Omental fat pad (tissue), 3 donors: ENCODE measurements at regions not wholly inside any gene's neighbourhood (a gene's known extent, or its start where the extent isn't known, plus 50 kb on each side); places are given as distances from the start of the nearest gene placed in this dataset.

Experiments used
- ATAC-seq: fragments of 150-250 bp; one replicate; pipeline ENCODE4 v1.9.1; 2016; ENCODE audit warnings: mild to moderate bottlenecking, moderate library complexity; ENCODE audit not compliant: low FRiP score
- DNase-seq: peaks from one replicate; pipeline ENCODE4 v3.0.0-alpha.2; 2019; ENCODE audit warnings: low spot score
- TF ChIP-seq, protein P1 (sequence below), 3 donors: fragments of 450-650 bp; IDR thresholded peaks; one replicate each; pipeline ENCODE4 v1.5.1; 2016 to 2017; ENCODE audit warnings: antibody characterized with exemption in 3 of 3, mild to moderate bottlenecking in 3 of 3, moderate library complexity in 2 of 3

DNA sequence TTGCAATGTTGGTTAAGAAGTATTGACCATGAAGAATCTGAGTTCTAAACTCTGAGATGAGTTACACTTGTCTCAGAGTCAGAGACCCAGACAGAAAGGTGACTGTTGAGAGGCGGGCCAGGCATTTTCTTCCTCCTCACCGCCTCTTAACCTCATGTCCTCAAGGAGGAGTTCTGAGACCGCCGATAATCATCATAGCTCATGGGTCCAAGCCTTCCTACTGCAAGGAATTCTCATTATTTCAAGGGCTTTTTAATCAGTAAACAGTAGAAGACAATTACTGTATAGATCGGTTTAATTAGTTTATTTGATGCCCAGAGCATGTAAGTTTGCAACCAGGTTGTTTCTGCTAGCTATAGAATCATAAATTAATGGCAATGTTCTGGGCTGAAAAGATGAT lies 382.4 kb upstream of the MMS22L start:
- ATAC-seq: no peak
- no peak for DNase-seq
- TF ChIP-seq, protein P1, sequence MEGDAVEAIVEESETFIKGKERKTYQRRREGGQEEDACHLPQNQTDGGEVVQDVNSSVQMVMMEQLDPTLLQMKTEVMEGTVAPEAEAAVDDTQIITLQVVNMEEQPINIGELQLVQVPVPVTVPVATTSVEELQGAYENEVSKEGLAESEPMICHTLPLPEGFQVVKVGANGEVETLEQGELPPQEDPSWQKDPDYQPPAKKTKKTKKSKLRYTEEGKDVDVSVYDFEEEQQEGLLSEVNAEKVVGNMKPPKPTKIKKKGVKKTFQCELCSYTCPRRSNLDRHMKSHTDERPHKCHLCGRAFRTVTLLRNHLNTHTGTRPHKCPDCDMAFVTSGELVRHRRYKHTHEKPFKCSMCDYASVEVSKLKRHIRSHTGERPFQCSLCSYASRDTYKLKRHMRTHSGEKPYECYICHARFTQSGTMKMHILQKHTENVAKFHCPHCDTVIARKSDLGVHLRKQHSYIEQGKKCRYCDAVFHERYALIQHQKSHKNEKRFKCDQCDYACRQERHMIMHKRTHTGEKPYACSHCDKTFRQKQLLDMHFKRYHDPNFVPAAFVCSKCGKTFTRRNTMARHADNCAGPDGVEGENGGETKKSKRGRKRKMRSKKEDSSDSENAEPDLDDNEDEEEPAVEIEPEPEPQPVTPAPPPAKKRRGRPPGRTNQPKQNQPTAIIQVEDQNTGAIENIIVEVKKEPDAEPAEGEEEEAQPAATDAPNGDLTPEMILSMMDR (IDR thresholded peaks at IDR 0.05): no peak

- ATAC-seq (no peak), DNase-seq (no peak)
- TF ChIP-seq, protein P1 (IDR thresholded peaks at IDR 0.05): no peak
Observed at GRCh38 chr6:97666889-97667288, 383.9 kb upstream of the MMS22L start.

DNA sequence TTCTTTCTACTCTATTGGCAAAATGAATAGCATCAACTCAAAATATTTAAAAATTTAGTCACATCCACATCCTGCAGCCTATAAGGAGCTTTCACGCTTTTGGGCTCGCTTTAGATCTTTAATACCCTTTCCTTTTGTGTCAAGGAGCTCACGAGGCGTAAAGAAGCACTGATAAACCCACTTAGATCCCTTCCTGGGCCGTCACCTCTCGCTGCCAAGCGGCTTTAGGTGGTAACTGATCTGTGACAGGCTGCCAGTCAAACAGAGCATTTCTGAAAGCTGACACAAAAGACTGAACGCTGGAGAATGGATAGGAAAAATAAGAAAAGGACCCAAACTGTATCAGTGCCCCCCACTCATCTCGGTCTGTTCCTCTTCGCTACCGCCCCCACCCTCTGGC lies 385.7 kb upstream of the MMS22L start:
- ATAC-seq: no peak
- no peak for DNase-seq
- TF ChIP-seq, protein P1 (IDR thresholded peaks at IDR 0.05): no peak

DNA sequence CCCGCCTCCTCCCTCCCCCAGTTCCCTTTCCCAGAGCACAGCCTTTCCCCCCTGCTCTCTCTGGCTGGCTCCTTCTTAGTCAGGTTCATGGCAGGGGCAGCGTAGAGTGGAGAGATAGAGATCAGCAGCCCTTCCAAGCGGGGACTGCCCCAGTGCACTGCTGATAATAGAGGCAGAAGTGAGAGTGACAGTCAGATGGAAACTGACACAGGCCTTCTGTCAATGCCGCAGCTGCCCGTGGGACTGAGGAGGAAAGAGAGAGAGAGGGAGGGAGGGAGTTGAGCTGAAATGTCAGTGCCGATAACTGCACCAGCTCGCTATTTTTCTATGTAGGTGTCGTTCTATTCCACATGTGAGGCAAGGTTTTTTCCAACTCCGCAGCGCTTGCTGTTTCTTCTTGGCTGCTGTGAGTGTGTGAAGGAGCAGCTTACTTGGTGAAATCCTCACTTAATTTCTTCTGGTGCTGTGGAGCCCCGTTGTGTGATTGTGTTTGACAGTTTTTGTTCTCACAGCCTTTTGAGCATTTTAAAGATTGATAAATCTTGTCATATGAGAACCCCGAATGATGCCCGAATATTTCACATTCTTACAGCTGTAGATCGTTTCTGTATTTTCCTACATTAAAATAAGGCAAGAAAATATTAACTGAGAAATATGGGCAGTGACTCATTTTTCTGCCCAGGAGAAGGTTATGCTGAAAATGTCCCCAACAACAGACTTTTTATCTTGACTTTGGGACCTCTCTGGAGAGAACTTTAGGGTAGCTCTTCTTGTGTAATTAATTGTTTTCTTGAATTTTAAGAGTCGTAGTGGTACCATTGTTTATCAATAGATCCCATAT lies 386.4 kb upstream of the MMS22L start:
- ATAC-seq (peak; percentile 28), DNase-seq (no peak)
- TF ChIP-seq, protein P1 (IDR thresholded peaks at IDR 0.05): no peak

- ATAC-seq: no peak
- TF ChIP-seq, protein P1 (IDR thresholded peaks at IDR 0.05): no peak
- no peak for DNase-seq
Observed at GRCh38 chr6:97674802-97675201, 391.8 kb upstream of the MMS22L start.

GRCh38 chr6:97677626-97678025 lies 394.6 kb upstream of the MMS22L start:
- ATAC-seq: no peak
- TF ChIP-seq, protein P1 (IDR thresholded peaks at IDR 0.05): no peak
- DNase-seq: no peak

- ATAC-seq (no peak), DNase-seq (no peak)
- TF ChIP-seq, protein P1 (IDR thresholded peaks at IDR 0.05): no peak
Observed at GRCh38 chr6:97687916-97688315, 404.9 kb upstream of the MMS22L start.
